ENCODE measurements at regions not wholly inside any gene's neighbourhood (a gene's known extent, or its start where the extent isn't known, plus 50 kb on each side); places are given as distances from the start of the nearest gene placed in this dataset.

DNA sequence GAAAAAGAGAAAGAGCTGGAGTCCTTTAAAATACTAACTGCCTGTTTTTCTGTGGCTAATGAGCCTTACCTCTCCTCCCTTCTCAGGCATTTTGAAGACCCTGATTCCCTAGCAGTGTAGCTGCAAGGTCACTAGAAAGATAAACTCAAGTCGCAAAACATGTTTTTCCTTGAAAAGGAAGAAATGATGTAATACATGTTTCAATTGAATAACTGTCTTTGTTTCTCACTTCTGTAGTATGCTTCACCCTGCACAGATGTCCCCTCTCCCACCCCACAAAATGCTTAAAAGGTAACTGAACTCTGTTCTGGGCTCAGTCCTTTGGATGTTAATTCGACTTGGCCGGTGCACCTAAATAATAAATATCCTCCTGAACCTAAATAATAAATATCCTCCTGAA, 1350.3 kb downstream of the TMEM121 start:
- no peak for DNase-seq

DNA sequence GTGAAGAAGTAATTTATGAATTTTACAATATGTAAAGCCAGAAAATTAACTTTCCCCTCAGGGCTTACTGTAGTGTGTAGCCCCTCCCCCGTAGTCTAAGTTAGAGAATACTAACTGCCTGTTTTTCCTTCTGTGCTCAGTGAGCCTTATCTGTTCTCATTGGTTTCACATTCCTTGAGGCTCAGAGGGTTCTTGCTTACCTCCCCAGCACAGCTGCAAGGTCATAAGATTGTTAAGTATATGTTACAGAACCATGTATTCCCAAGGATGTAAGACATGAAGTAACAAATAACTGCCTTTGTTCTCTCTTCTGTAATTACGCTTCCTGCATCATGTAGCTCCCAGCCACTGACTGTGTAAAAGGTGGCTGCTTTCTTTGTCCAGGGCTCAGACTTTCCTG, 1351.1 kb downstream of the TMEM121 start:
- no peak for DNase-seq

DNA sequence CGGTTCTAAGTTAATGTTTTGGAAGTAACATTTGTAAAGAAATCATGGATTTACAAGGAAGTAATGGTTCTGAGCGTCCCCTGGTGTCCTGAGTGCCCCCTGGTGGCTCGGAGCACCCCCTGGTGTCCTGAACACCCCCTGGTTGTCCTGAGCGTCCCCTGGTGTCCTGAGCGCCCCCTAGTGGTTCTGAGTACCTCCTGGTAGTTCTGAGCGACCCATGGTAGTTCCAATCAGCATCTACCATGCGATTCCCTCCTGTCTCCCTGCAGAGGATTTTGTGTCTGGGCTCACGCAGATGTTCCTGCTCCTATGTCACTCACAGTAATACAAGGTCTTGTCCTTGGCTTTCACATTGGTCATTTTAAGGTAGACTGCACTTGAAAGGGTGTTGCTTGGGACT, 1352.9 kb downstream of the TMEM121 start:
- no peak for DNase-seq

- no peak for DNase-seq
Observed at GRCh38 chr14:106883218-106883692, 1356.9 kb downstream of the TMEM121 start.

All from GOT3 (cell line).